ENCODE measurements at regions not wholly inside any gene's neighbourhood (a gene's known extent, or its start where the extent isn't known, plus 50 kb on each side); places are given as distances from the start of the nearest gene placed in this dataset.

DNA sequence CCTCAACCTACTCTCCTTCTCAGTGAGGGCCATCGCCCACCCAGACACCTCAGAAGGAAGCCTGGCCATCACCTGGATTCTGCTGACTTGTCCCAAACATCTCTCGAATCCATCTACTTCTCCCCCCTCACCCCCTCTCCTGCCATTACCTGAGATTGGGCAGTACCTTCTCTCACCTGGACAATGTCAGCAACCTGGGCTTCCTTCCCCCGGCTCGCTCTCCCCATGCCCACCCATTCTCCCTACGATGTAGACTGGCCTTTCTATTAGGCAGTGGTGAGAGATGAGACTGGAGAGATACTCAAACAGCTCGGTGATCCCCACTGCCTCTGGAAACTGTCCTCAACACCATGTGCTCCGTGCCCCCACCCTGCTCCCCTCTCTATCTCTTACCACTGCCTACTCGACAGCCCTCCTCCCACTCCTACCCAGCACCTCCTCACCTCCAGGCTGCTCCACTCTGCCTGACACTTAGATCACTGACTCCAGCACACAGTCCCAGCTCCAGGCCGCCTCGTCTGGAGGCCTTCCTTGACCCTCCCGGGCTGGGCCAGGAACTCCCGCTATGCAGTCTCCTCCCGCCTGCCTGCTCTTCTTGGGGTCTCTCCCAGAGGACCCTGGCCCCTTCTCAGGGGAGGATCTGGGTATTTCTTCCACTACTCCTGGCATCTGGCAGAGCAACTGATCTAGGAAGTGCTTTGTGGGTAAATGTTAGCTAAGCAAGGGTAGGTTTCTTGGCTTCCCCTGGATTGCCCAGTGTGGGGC, 235.8 kb upstream of the NLRP1 start:
- DNase-seq (ENCODE audit: low read depth): no peak
- TF ChIP-seq, protein P1, sequence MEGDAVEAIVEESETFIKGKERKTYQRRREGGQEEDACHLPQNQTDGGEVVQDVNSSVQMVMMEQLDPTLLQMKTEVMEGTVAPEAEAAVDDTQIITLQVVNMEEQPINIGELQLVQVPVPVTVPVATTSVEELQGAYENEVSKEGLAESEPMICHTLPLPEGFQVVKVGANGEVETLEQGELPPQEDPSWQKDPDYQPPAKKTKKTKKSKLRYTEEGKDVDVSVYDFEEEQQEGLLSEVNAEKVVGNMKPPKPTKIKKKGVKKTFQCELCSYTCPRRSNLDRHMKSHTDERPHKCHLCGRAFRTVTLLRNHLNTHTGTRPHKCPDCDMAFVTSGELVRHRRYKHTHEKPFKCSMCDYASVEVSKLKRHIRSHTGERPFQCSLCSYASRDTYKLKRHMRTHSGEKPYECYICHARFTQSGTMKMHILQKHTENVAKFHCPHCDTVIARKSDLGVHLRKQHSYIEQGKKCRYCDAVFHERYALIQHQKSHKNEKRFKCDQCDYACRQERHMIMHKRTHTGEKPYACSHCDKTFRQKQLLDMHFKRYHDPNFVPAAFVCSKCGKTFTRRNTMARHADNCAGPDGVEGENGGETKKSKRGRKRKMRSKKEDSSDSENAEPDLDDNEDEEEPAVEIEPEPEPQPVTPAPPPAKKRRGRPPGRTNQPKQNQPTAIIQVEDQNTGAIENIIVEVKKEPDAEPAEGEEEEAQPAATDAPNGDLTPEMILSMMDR (IDR thresholded peaks at IDR 0.05; ENCODE audit: insufficient read depth, low read length, poor library complexity, severe bottlenecking): no peak
- no peaks in the 10 kb centered on the region for H3K27me3 ChIP-seq (ENCODE audit: control insufficient read depth, insufficient read depth, low read length)
- no peaks in the 10 kb centered on the region for H3K36me3 ChIP-seq (ENCODE audit: control insufficient read depth, insufficient read depth, low read length)
- no peak overlapping the region for H3K4me3 ChIP-seq (ENCODE audit: low read depth, low read length)

DNA sequence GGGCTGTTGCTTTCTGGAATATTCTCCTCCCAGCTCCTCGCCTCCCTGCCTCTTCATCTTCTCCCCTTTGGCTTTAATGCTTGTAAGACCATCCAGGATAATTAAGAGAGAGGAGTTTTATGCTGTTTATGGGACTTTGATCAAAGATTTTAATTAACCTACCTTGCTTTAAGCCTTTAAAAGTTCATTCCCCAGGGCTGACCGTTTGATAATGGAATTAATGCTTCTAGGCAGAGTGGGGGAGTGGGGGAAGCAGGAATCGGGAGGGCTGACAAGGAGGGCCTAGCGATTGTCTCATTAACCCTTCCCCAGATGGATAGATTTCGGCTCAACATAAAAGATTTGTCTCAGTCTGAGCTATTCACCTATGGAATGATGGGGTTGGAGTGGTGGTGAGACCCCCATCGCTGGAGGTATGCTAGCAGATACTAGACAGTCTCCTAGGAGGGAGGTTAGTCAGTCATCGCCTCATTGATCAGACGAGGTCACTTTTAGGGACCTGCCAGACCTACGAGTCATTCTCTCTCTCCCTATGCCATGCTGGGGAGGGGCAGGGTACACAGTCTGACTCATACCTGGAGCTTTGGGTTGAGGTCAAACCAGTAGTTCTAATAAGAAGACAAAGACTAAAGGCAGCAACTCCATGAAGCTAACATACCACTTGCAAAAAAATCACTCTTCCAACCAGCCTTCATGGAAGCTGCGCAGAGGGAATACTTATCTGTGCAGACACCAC, 236.6 kb upstream of the NLRP1 start:
- H3K36me3 ChIP-seq (ENCODE audit: control insufficient read depth, insufficient read depth, low read length): no peaks in the 10 kb centered on the region
- TF ChIP-seq, protein P1 (IDR thresholded peaks at IDR 0.05; ENCODE audit: insufficient read depth, low read length, poor library complexity, severe bottlenecking): no peak
- H3K27me3 ChIP-seq (ENCODE audit: control insufficient read depth, insufficient read depth, low read length): no peaks in the 10 kb centered on the region
- peak; percentile 52 for DNase-seq (ENCODE audit: low read depth)
- H3K4me3 ChIP-seq (ENCODE audit: low read depth, low read length): no peak overlapping the region

DNA sequence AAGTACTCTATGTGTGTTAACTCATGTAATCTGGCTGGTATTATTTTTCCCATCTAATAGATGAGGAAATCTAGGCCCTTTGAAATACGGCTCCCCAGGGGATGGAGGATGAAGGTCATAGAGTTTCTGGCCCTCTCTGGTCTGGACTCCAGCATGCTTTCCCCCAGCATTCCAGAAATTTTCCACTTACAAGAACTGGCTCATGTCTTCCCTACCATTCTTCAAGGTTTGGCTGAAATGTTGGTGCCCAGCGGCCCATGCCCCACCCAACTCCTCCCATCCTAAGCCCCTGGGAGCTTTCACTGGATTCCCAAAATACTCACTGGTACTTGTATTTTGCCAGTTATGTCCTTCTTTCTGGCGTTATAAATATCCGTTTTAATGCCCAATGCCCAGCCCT, 237.5 kb upstream of the NLRP1 start:
- TF ChIP-seq, protein P1 (IDR thresholded peaks at IDR 0.05; ENCODE audit: insufficient read depth, low read length, poor library complexity, severe bottlenecking): no peak
- Histone ChIP-seq H3K27me3 (ENCODE audit: control insufficient read depth, insufficient read depth, low read length) (no peaks in the 10 kb centered on the region), H3K36me3 (ENCODE audit: control insufficient read depth, insufficient read depth, low read length) (no peaks in the 10 kb centered on the region), H3K4me3 (ENCODE audit: low read depth, low read length) (no peak overlapping the region)
- no peak for DNase-seq (ENCODE audit: low read depth)

DNA sequence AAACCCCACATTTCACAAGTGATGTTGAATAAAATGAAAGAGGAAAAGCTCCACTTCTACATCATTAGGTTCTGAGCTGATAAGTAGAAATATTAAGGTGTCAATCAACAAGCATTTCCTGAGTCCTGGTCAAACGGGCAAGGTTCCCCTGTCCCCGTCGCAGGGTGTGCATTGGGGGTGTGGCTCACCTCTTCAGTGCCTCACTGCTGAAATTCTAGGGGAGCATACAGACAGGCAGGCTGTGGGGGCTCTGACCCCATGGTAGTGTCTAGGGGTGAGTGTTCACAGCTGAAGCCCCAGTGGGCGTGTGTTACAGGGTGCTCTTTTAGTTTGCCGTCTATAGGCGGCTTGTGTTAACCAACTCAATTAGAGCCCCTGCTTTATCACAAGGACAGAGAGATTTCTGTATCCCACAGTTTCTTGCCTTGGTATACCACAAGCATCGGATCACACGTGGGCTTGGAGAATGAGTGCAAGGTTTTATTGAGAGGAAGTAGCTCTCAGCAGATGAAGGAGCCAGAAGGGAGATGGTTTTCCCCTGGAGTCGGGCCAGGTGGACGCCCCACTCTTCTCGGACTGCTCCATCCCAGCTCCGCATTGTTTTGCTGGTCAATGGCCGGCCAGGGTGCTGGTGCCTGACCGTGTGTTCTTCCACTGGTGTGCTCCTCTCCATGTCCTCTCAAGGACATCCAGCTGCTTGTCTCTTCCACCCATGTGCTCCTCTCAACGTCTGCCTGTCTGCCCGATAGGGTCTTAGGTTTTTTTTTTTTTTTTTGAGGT, 238.2 kb upstream of the NLRP1 start:
- H3K4me3 ChIP-seq (ENCODE audit: low read depth, low read length): no peak overlapping the region
- no peaks in the 10 kb centered on the region for H3K27me3 ChIP-seq (ENCODE audit: control insufficient read depth, insufficient read depth, low read length)
- TF ChIP-seq, protein P1 (IDR thresholded peaks at IDR 0.05; ENCODE audit: insufficient read depth, low read length, poor library complexity, severe bottlenecking): no peak
- DNase-seq (ENCODE audit: low read depth): no peak
- H3K36me3 ChIP-seq (ENCODE audit: control insufficient read depth, insufficient read depth, low read length): no peaks in the 10 kb centered on the region

DNA sequence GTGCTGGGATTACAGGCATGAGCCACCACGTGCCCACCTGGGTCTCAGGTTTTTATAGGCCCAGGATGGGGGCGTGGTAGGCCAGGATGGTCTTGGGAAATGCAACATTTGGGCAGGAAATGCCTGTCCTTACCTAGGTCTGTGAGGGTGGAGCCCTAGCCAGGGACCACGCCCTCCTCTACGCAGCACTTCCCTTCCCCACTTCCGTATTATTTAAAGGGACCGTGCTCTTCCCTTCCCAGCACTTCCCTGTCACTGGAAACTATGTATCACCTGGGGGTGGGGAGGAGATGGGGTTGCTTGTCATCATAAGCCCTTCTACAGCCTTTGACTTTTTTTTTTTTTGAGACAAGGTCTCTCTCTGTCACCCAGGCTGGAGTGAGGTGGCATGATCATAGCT, 238.9 kb upstream of the NLRP1 start:
- H3K36me3 ChIP-seq (ENCODE audit: control insufficient read depth, insufficient read depth, low read length): no peaks in the 10 kb centered on the region
- H3K4me3 ChIP-seq (ENCODE audit: low read depth, low read length): no peak overlapping the region
- H3K27me3 ChIP-seq (ENCODE audit: control insufficient read depth, insufficient read depth, low read length): no peaks in the 10 kb centered on the region
- no peak for DNase-seq (ENCODE audit: low read depth)
- TF ChIP-seq, protein P1 (IDR thresholded peaks at IDR 0.05; ENCODE audit: insufficient read depth, low read length, poor library complexity, severe bottlenecking): no peak
